ENCODE measurements at regions not wholly inside any gene's neighbourhood (a gene's known extent, or its start where the extent isn't known, plus 50 kb on each side); places are given as distances from the start of the nearest gene placed in this dataset.

GRCh38 chr20:22217712-22218352 lies 366.5 kb downstream of the FOXA2 start:
- no peak for DNase-seq

GRCh38 chr20:22216984-22217383 lies 367.4 kb downstream of the FOXA2 start:
- DNase-seq = no peak

GRCh38 chr20:22214296-22214695 lies 370.1 kb downstream of the FOXA2 start:
- no peak for DNase-seq

- no peak for DNase-seq
Observed at GRCh38 chr20:22213271-22213670, 371.1 kb downstream of the FOXA2 start.

- DNase-seq = no peak
Observed at GRCh38 chr20:22207280-22207679, 377.1 kb downstream of the FOXA2 start.

- DNase-seq = no peak
Observed at GRCh38 chr20:22204801-22205200, 379.6 kb downstream of the FOXA2 start.

- DNase-seq = no peak
Observed at GRCh38 chr20:22182148-22182547, 402.2 kb downstream of the FOXA2 start.

GRCh38 chr20:22180244-22180643 lies 404.1 kb downstream of the FOXA2 start:
- DNase-seq = no peak

- no peak for DNase-seq
Observed at GRCh38 chr20:22160101-22160652, 424.2 kb downstream of the FOXA2 start.

GRCh38 chr20:22159276-22159675 lies 425.1 kb downstream of the FOXA2 start:
- no peak for DNase-seq

GRCh38 chr20:22127587-22127986 lies 422.1 kb downstream of the PAX1 start:
- no peak for DNase-seq

GRCh38 chr20:22106308-22106938 lies 401.0 kb downstream of the PAX1 start:
- no peak for DNase-seq

- no peak for DNase-seq
Observed at GRCh38 chr20:22101606-22102005, 396.1 kb downstream of the PAX1 start.

GRCh38 chr20:22100686-22101085 lies 395.2 kb downstream of the PAX1 start:
- DNase-seq = no peak

- no peak for DNase-seq
Observed at GRCh38 chr20:22099348-22099747, 393.9 kb downstream of the PAX1 start.

GRCh38 chr20:22098511-22098910 lies 393.0 kb downstream of the PAX1 start:
- no peak for DNase-seq

- no peak for DNase-seq
Observed at GRCh38 chr20:22093122-22093521, 387.7 kb downstream of the PAX1 start.

- no peak for DNase-seq
Observed at GRCh38 chr20:22088882-22089281, 383.4 kb downstream of the PAX1 start.

- no peak for DNase-seq
Observed at GRCh38 chr20:22080985-22081384, 375.5 kb downstream of the PAX1 start.

GRCh38 chr20:22074635-22075034 lies 369.2 kb downstream of the PAX1 start:
- no peak for DNase-seq

GRCh38 chr20:22071841-22072240 lies 366.4 kb downstream of the PAX1 start:
- no peak for DNase-seq

GRCh38 chr20:22070610-22071058 lies 365.2 kb downstream of the PAX1 start:
- DNase-seq = no peak

- no peak for DNase-seq
Observed at GRCh38 chr20:22063753-22064152, 358.3 kb downstream of the PAX1 start.

- no peak for DNase-seq
Observed at GRCh38 chr20:22062874-22063273, 357.4 kb downstream of the PAX1 start.

GRCh38 chr20:22060610-22061009 lies 355.1 kb downstream of the PAX1 start:
- DNase-seq = no peak

All from CD4-positive, alpha-beta T cell treated with Interferon gamma for 1 hour (primary cell).